Endothelial cell (in vitro differentiated cells): ENCODE measurements at regions not wholly inside any gene's neighbourhood (a gene's known extent, or its start where the extent isn't known, plus 50 kb on each side); places are given as distances from the start of the nearest gene placed in this dataset.
"Not testable (repeated sequence)": the region's sequence is repeated elsewhere in the genome, so short reads cannot be mapped to it uniquely, and the experiment has no call there.

Experiments used
- DNase-seq: peaks from one replicate; pipeline ENCODE4 v3.0.0; 2021; ENCODE audit warnings: low spot score
- H3K27ac Mint-ChIP-seq: one replicate; pipeline ENCODE4 v1.8.0; 2021; ENCODE audit warnings: mixed read lengths, inconsistent platforms; ENCODE audit not compliant: unreplicated experiment
- H3K27me3 Mint-ChIP-seq: one replicate; pipeline ENCODE4 v1.8.0; 2021; ENCODE audit warnings: mild to moderate bottlenecking, moderate library complexity, mixed read lengths, inconsistent platforms; ENCODE audit not compliant: unreplicated experiment
- H3K36me3 Mint-ChIP-seq: one replicate; pipeline ENCODE4 v1.8.0; 2021; ENCODE audit warnings: mild to moderate bottlenecking, low read depth, mixed read lengths, inconsistent platforms; ENCODE audit not compliant: unreplicated experiment
- H3K4me1 Mint-ChIP-seq: one replicate; pipeline ENCODE4 v1.8.0; 2021; ENCODE audit warnings: mild to moderate bottlenecking, mixed read lengths, inconsistent platforms; ENCODE audit not compliant: unreplicated experiment
- H3K4me3 Mint-ChIP-seq: one replicate; pipeline ENCODE4 v1.8.0; 2021; ENCODE audit warnings: mild to moderate bottlenecking, mixed read lengths, inconsistent platforms; ENCODE audit not compliant: unreplicated experiment
- H3K9me3 Mint-ChIP-seq: one replicate; pipeline ENCODE4 v1.8.0; 2021; ENCODE audit warnings: mixed read lengths, inconsistent platforms; ENCODE audit not compliant: unreplicated experiment
- CTCF ChIP-seq: fragments of 200-600 bp; sonication (generic); IDR thresholded peaks from one replicate; pipeline ENCODE4 v1.5.0; 2021; ENCODE audit warnings: antibody characterized with exemption; ENCODE audit not compliant: unreplicated experiment

- H3K27ac Mint-ChIP-seq, result no peak overlapping the region
- no peaks in the 10 kb centered on the region for H3K36me3 Mint-ChIP-seq
- no peak for TF ChIP-seq CTCF
- peaks cover 6% of the 10 kb centered on the region for H3K4me1 Mint-ChIP-seq
- no peak for DNase-seq
- no peak overlapping the region for H3K4me3 Mint-ChIP-seq
- no peaks in the 10 kb centered on the region for H3K9me3 Mint-ChIP-seq
- H3K27me3 Mint-ChIP-seq, result no peaks in the 10 kb centered on the region
These were observed 503.6 kb upstream of the SYT4 start for GRCh38 chr18:43780782-43781340.

GRCh38 chr18:43785158-43785557, 507.9 kb upstream of the SYT4 start:
- no peak for DNase-seq
- Mint-ChIP-seq H3K36me3 (no peaks in the 10 kb centered on the region), H3K9me3 (no peaks in the 10 kb centered on the region), H3K27me3 (no peaks in the 10 kb centered on the region), H3K4me1 (peaks cover 3% of the 10 kb centered on the region), H3K4me3 (no peak overlapping the region), H3K27ac (no peak overlapping the region)
- TF ChIP-seq CTCF, result no peak

- no peaks in the 10 kb centered on the region for H3K9me3 Mint-ChIP-seq
- no peak overlapping the region for H3K4me3 Mint-ChIP-seq
- no peaks in the 10 kb centered on the region for H3K27me3 Mint-ChIP-seq
- TF ChIP-seq CTCF, result no peak
- no peak for DNase-seq
- H3K36me3 Mint-ChIP-seq, result no peaks in the 10 kb centered on the region
- no peaks in the 10 kb centered on the region for H3K4me1 Mint-ChIP-seq
- no peak overlapping the region for H3K27ac Mint-ChIP-seq
These were observed 509.6 kb upstream of the SYT4 start for GRCh38 chr18:43786893-43787292.

GRCh38 chr18:43787721-43788120, 510.4 kb upstream of the SYT4 start:
- not testable (repeated sequence) for H3K4me1 Mint-ChIP-seq, H3K9me3 Mint-ChIP-seq

GRCh38 chr18:43789234-43790000, 512.1 kb upstream of the SYT4 start:
- H3K4me1 Mint-ChIP-seq, result no peaks in the 10 kb centered on the region
- TF ChIP-seq CTCF, result no peak
- H3K4me3 Mint-ChIP-seq, result no peak overlapping the region
- no peaks in the 10 kb centered on the region for H3K9me3 Mint-ChIP-seq
- DNase-seq, result no peak
- H3K27ac Mint-ChIP-seq, result no peak overlapping the region
- H3K36me3 Mint-ChIP-seq, result no peaks in the 10 kb centered on the region
- no peaks in the 10 kb centered on the region for H3K27me3 Mint-ChIP-seq

More at GRCh38 chr18:43787721-43788120, 510.4 kb upstream of the SYT4 start:
- not testable (repeated sequence) for H3K36me3 Mint-ChIP-seq, H3K27ac Mint-ChIP-seq, DNase-seq, H3K4me3 Mint-ChIP-seq, H3K27me3 Mint-ChIP-seq
